Esophagus mucosa (tissue), 1 donor: ENCODE measurements at regions not wholly inside any gene's neighbourhood (a gene's known extent, or its start where the extent isn't known, plus 50 kb on each side); places are given as distances from the start of the nearest gene placed in this dataset.
"Not testable (repeated sequence)": the region's sequence is repeated elsewhere in the genome, so short reads cannot be mapped to it uniquely, and the experiment has no call there.

Source experiments
- ATAC-seq: fragments of 200-7000 bp; cut with Tn5 transposase; one replicate; pipeline ENCODE4 v1.9.1; 2020
- donor health status: DM: yes; HTN: yes; CAD: no.

- ATAC-seq: no peak
Measured at GRCh38 chr5:117201001-117201400, 626.4 kb upstream of the SEMA6A start.

- ATAC-seq: no peak
Measured at GRCh38 chr5:117195076-117195475, 620.5 kb upstream of the SEMA6A start.

DNA sequence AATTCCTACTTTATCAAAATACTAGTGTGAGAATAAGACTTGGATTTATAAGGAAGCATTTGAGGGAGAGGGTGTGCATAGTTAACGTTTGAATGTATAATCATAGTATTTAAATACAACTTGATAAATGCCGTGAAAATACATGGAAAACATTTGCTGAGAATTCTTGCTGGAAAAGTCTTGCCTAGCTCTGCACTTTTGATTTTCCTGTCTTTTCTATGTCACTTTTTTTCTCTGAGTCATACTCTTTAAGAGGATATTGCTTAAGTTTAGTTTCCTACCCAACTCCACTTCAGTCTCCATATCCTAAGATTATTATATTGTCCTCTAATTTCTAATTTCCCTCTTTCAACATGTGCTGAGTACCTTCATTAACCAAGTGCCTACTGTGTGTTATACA, 616.6 kb upstream of the SEMA6A start:
- ATAC-seq: no peak

GRCh38 chr5:117189784-117190183, 615.2 kb upstream of the SEMA6A start:
- no peak for ATAC-seq

DNA sequence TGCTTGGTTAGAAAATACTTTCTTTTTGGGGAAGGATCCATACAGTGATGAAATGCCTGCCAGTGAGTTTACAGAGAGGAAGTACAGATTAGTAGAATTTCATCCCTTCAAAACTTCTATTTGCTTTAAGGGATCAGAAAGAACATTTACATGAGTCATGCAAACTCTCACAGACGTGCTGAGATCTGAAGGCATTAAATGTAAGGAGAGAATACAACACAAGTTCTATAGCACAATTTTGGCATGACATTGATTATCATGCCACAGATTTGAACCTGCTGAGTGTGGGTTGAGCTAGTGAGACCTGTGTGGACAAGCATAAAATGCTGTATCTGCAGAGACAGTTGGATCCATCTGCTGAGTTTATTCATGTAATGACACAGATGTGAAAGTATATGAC, 613.6 kb upstream of the SEMA6A start:
- peak; percentile 92 for ATAC-seq

GRCh38 chr5:117186751-117187150, 612.1 kb upstream of the SEMA6A start:
- no peak for ATAC-seq

DNA sequence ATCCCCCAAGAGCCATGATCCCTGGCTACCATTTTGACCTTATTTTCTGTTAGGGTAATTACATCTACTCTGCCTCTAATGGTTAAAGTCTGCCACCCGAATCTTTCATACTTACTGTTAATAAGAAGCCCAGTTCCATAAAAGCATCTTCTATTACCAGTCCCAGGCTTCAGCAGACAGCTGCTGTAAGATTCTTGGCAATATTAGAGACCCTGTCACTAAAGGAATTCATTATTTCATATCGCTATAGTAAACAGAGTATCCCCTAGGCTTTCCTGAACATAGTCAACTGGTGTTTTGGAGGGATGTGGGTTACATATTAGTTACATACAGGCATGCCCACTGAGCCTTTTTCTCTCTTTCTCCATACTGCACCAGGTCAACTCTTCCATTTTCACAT, 608.7 kb upstream of the SEMA6A start:
- no peak for ATAC-seq

DNA sequence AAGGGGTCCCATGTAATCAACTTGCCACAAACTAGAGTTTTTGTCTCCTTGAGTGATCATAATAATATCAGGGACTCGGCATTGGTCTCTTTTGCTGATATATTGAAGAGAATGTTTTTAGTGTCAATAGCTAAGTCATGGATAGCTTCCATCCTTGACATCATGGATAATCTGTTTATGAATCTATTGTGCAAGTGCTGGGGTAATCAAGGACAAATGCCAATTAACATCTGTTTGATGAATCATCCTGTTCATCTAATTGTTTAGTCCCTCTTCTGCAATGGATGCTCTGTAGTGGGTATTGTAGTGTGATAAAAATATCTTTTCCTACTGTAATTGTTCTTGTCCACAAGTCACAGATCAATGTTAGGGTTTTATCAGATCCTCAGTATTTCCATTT, 607.5 kb upstream of the SEMA6A start:
- no peak for ATAC-seq

DNA sequence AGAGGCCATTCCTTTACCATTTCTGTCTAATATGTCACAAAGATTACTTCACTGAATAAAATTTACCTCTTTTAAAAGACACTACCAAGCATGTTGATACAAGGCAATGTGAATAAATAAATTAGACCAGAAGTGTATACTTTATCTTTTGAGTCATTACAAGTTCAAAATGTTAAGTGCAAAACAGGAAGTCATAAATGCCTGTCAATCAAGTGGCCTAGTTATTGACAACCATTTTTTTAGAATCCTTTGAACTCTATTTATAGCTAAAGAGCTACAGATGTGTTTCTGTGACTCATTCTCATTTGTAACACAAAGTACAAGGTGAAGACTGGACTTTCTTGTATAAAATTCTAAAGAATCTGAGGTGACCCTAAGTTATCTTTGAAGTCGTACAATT, 602.7 kb upstream of the SEMA6A start:
- ATAC-seq: no peak

DNA sequence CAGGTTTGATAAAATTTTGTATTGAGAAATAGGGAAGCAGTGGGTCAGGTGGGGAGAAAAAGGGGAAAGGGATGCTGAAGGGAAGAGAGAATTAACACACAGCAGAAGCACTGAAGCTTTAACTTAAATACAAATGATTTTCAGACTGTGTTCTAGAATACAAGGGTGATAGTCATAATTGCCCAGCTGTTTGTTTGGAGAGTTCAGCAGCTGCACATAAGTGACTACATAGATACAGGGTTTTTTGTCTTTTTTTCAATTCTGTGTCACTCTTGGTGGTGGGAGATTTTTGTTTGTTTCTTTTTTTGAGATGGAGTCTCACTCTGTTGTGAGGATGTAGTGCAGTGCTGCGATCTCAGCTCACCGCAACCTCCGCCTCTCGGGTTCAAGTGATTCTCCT, 590.4 kb upstream of the SEMA6A start:
- no peak for ATAC-seq

- no peak for ATAC-seq
Measured at GRCh38 chr5:117161718-117162335, 587.2 kb upstream of the SEMA6A start.

GRCh38 chr5:117160391-117160790, 585.8 kb upstream of the SEMA6A start:
- no peak for ATAC-seq

DNA sequence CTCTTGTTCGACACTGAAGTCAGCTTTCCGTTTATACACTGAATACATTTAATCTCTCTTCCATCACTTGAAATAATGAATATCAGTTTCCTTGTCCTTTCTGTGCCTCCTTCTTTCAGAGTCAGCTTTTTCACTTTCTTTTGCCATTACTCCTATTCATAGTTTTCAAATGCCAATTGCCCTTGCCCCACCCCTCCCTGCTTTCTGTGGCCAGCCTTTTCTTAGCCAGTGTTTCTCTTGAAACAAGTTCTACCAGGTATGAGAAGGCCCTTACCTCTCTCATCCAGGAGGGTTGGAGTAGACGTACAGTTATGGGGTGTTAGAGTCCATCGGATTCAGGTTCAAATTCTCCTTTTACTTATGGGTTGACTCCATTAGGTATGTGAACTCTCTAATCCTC, 574.7 kb upstream of the SEMA6A start:
- ATAC-seq: no peak

DNA sequence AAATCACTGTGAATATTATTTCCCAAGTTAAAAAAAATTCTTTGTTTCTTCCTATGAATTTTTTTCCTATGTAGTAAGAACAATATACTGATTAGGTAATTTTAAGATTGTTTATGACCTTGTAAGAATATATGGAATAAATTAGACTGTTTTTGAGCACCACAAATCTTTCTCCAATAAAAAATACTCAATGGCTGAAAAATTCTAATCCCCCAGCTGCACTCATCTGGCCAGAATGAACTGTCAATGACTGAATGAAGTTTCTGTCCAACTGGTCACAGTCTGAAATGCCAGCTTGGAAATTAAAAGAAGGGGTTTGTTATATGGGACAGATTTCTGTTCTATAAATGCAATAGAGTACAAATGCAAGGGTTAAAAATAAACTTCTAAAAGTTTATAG, 569.5 kb upstream of the SEMA6A start:
- ATAC-seq: no peak

- no peak for ATAC-seq
Measured at GRCh38 chr5:117143406-117143805, 568.8 kb upstream of the SEMA6A start.

- ATAC-seq: no peak
Measured at GRCh38 chr5:117138523-117138922, 563.9 kb upstream of the SEMA6A start.

DNA sequence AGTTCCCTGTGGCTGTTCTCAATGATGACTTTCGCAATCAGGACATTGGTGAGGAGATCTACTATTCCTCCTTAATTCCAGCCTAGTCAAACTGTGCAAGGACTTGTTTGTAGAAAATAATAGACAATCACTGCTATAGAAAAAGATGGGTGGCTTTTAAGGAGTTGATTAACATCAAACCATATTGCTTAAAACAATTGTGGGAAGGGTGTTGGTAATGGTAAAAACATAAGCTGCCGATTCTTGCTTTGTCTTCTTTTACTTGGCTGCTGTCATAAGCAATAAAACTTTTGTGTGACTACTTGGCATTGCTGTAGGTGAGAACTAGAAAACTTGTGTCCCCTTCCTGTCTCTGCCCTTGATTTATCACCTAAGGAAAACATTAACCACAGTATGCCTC, 561.2 kb upstream of the SEMA6A start:
- ATAC-seq: no peak

DNA sequence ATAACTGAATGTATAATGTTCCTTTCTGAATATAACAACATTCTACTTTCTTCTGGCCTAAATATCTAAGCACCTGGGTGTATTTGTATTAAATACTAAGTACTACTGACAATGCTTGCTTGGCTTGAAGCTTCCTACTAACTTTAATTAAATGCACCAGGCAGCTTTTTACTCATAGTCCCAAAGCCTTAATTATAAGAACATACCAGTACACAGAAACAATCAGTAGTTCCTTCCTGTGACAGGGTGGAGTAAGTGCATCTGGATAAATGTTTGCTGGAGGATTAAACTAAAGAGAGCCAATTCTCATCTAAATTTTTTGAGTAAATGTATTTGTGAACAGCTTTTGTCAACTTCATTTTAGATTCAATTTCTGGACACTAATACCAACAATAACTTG, 558.6 kb upstream of the SEMA6A start:
- ATAC-seq: no peak

DNA sequence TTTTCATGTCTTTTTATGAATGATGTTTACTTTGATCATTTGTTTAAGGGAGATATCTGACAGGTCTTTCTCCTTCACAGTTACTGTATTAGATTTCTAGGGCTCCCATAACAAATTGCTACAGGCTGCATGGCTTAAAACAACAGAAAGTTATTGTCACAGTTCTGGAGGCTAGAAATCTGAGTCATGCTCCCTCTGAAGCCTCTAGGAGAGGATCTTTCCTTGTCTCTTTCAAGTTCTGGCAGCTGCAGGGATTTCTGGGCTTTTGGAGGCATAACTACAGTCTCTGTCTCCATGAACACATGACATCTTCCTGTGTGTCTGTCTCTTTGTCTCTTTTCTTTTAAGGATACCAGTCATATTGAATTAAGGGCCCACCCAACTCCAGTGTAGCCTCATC, 557.3 kb upstream of the SEMA6A start:
- peak; percentile 65 for ATAC-seq

GRCh38 chr5:117131048-117131679, 556.5 kb upstream of the SEMA6A start:
- ATAC-seq: peak; percentile 94

DNA sequence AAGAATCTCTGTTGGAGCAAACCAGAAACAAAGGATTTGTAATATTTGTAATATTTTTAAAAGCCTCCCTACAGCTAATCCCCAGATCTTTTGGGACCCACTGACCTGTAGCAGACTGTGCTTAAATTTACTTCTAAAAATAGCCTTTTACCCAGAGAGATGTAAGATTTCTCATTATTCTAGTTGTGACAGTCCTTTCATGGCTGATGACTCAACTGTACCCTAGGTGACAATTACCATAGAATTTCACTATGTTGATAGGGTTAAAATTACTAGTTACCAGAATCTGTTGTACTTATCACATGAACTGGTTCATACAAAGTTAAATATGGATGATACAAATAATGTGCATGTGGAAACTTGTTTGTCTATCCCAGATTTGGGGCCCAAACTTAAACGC, 543.9 kb upstream of the SEMA6A start:
- no peak for ATAC-seq

DNA sequence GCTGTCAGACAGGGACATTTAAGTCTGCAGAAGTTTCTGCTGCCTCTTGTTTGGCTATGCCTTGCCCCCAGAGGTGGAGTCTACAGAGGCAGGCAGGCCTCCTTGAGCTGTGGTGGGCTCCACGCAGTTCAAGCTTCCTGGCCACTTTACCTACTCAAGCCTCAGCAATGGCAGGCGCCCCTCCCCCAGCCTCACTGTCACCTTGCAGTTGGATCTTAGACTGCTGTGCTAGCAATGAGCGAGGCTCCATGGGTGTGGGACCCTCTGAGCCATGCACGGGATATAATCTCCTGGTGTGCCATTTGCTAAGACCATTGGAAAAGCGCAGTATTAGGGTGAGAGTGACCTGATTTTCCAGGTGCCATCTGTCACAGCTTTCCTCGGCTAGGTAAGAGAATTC, 542.7 kb upstream of the SEMA6A start:
- ATAC-seq: not testable (repeated sequence)

DNA sequence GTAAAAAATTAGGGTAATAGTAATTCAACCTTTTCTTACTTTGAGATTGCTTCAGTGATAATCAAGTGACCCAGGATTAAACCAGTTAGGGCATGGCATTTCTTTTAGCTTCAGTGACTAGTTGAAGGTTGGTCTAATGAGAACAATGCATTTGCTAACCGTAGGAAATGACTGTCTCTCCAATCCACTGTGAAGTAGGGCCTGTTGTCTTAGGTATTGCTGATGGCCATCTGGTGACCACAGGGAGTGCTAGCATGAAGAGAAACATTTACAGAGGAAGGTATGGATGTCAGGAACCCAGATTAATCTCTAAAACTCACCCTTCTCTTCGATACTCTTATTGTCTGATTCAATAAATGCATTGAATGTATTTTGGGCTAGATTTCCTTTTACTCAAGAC, 535.9 kb upstream of the SEMA6A start:
- no peak for ATAC-seq

GRCh38 chr5:117107859-117108258, 533.2 kb upstream of the SEMA6A start:
- no peak for ATAC-seq

- ATAC-seq: no peak
Measured at GRCh38 chr5:117103703-117104102, 529.1 kb upstream of the SEMA6A start.
